Kidney epithelial cell (primary cell): ENCODE measurements at regions not wholly inside any gene's neighbourhood (a gene's known extent, or its start where the extent isn't known, plus 50 kb on each side); places are given as distances from the start of the nearest gene placed in this dataset.

Experiments
- DNase-seq: peaks from one replicate; pipeline ENCODE4 v3.0.0-alpha.2; 2010; ENCODE audit warnings: low read depth
- H3K27me3 ChIP-seq: 2 replicates; pipeline ENCODE4 v1.6.0; 2011; ENCODE audit warnings: low read length; ENCODE audit not compliant: control insufficient read depth, insufficient read depth
- H3K36me3 ChIP-seq: 2 replicates; pipeline ENCODE4 v1.5.1; 2011; ENCODE audit warnings: low read length; ENCODE audit not compliant: control insufficient read depth, insufficient read depth
- H3K4me3 ChIP-seq: 2 replicates; pipeline ENCODE4 v1.5.1; 2011; ENCODE audit warnings: low read depth, mild to moderate bottlenecking, control low read depth, low read length
- CTCF ChIP-seq: IDR thresholded peaks from 2 replicates; pipeline ENCODE4 v1.5.1; 2011; ENCODE audit warnings: mild to moderate bottlenecking, moderate library complexity, low read length, control low read depth, inconsistent platforms; ENCODE audit not compliant: insufficient read depth, poor library complexity, severe bottlenecking

GRCh38 chr11:39288011-39288410, 2171.4 kb downstream of the LRRC4C start:
- no peaks in the 10 kb centered on the region for H3K27me3 ChIP-seq
- no peak for DNase-seq
- no peak for TF ChIP-seq CTCF
- no peak overlapping the region for H3K4me3 ChIP-seq
- no peaks in the 10 kb centered on the region for H3K36me3 ChIP-seq

GRCh38 chr11:39268176-39268690, 2191.2 kb downstream of the LRRC4C start:
- DNase-seq = no peak
- Histone ChIP-seq H3K4me3 (no peak overlapping the region), H3K36me3 (no peaks in the 10 kb centered on the region), H3K27me3 (no peaks in the 10 kb centered on the region)
- no peak for TF ChIP-seq CTCF

GRCh38 chr11:39255648-39256047, 2203.8 kb downstream of the LRRC4C start:
- TF ChIP-seq CTCF = no peak
- H3K4me3 ChIP-seq = no peak overlapping the region
- H3K36me3 ChIP-seq = no peaks in the 10 kb centered on the region
- DNase-seq = no peak
- no peaks in the 10 kb centered on the region for H3K27me3 ChIP-seq

- Histone ChIP-seq H3K27me3 (no peaks in the 10 kb centered on the region), H3K4me3 (no peak overlapping the region), H3K36me3 (no peaks in the 10 kb centered on the region)
- no peak for TF ChIP-seq CTCF
- DNase-seq = no peak
Observed at GRCh38 chr11:39249566-39250365, 2209.7 kb downstream of the LRRC4C start.

- no peaks in the 10 kb centered on the region for H3K36me3 ChIP-seq
- no peaks in the 10 kb centered on the region for H3K27me3 ChIP-seq
- DNase-seq = no peak
- no peak overlapping the region for H3K4me3 ChIP-seq
- no peak for TF ChIP-seq CTCF
Observed at GRCh38 chr11:39247570-39248137, 2211.8 kb downstream of the LRRC4C start.
